PC-3 (cell line): ENCODE measurements at regions not wholly inside any gene's neighbourhood (a gene's known extent, or its start where the extent isn't known, plus 50 kb on each side); places are given as distances from the start of the nearest gene placed in this dataset.

Experiments
- ATAC-seq: fragments of 200-7000 bp; cut with Tn5 transposase; 2 replicates; pipeline ENCODE4 v1.9.1; 2020; ENCODE audit warnings: mild to moderate bottlenecking, moderate library complexity
- BruUV-seq: library from RNA; stranded (reverse); fragments of 400-500 nt; replicated peaks from 2 replicates; lab custom pipeline; 2021; lab: Mats Ljungman, UMichigan
- CTCF ChIA-PET: fragments of 300-600 bp; sonication (Branson Sonifier 250); formaldehyde crosslinking; loops from one replicate; lab custom pipeline; 2022; ENCODE audit warnings: antibody characterized with exemption; lab: Charles Lee
- POLR2A ChIA-PET: fragments of 300-600 bp; sonication (Branson Sonifier 250); formaldehyde crosslinking; loops from one replicate; lab custom pipeline; 2022; ENCODE audit warnings: antibody characterized with exemption; ENCODE audit not compliant: unreplicated experiment; lab: Charles Lee
- DNase-seq: peaks from one replicate; pipeline ENCODE4 v3.0.0-alpha.2; 2015
- H2AFZ ChIP-seq: fragments of 300-600 bp; sonication (generic); 2 replicates; pipeline ENCODE4 v1.6.0; 2016; ENCODE audit warnings: antibody characterized with exemption, low read length
- H3F3A ChIP-seq: fragments of 300-600 bp; sonication (generic); one replicate; pipeline ENCODE4 v1.6.0; 2017; ENCODE audit warnings: antibody characterized with exemption, low read length, control low read depth, mild to moderate bottlenecking; ENCODE audit not compliant: unreplicated experiment
- H3K27ac ChIP-seq: fragments of 300-600 bp; sonication (generic); 2 replicates; pipeline ENCODE4 v1.5.1; 2016; ENCODE audit warnings: mild to moderate bottlenecking, low read length
- H3K27me3 ChIP-seq: fragments of 300-600 bp; sonication (generic); 2 replicates; pipeline ENCODE4 v1.6.1; 2016; ENCODE audit warnings: low read length, mixed read lengths
- H3K36me3 ChIP-seq: fragments of 300-600 bp; sonication (generic); 2 replicates; pipeline ENCODE4 v1.6.1; 2016; ENCODE audit warnings: low read depth, mixed run types, low read length, mixed read lengths
- H3K4me1 ChIP-seq: fragments of 300-600 bp; sonication (generic); 2 replicates; pipeline ENCODE4 v1.5.1; 2016; ENCODE audit warnings: low read length; ENCODE audit not compliant: insufficient read depth
- H3K4me2 ChIP-seq: fragments of 300-600 bp; sonication (generic); 2 replicates; pipeline ENCODE4 v1.6.0; 2016; ENCODE audit warnings: low read length
- H3K4me3 ChIP-seq: fragments of 300-600 bp; sonication (generic); 2 replicates; pipeline ENCODE4 v1.5.1; 2016; ENCODE audit warnings: mild to moderate bottlenecking, low read length, mixed read lengths
- H3K79me2 ChIP-seq: fragments of 300-600 bp; sonication (generic); 2 replicates; pipeline ENCODE4 v1.6.1; 2017; ENCODE audit warnings: low read length, mixed read lengths
- H3K9ac ChIP-seq: fragments of 300-600 bp; sonication (generic); 2 replicates; pipeline ENCODE4 v1.6.0; 2016; ENCODE audit warnings: mild to moderate bottlenecking, low read length
- H3K9me2 ChIP-seq: fragments of 300-600 bp; sonication (generic); replicated peaks from 2 replicates; pipeline ENCODE4 v1.6.1; 2016; ENCODE audit warnings: mixed run types, low read length, mixed read lengths
- H3K9me3 ChIP-seq: fragments of 300-600 bp; sonication (generic); 2 replicates; pipeline ENCODE4 v1.6.1; 2016; ENCODE audit warnings: low read length, mixed read lengths
- H4K20me1 ChIP-seq: fragments of 300-600 bp; sonication (generic); 2 replicates; pipeline ENCODE4 v1.6.1; 2016; ENCODE audit warnings: low read length, mixed read lengths
- EZH2 ChIP-seq: fragments of 300-600 bp; sonication (generic); IDR thresholded peaks from one replicate; pipeline ENCODE4 v1.6.1; 2017; ENCODE audit warnings: antibody characterized with exemption, mild to moderate bottlenecking, low read length; ENCODE audit not compliant: unreplicated experiment
- EZH2phosphoT487 ChIP-seq: fragments of 300-600 bp; sonication (generic); IDR thresholded peaks from 2 replicates; pipeline ENCODE4 v1.6.1; 2018; ENCODE audit warnings: mild to moderate bottlenecking, antibody characterized with exemption, low read length, borderline replicate concordance
- intact Hi-C: fragments of 100-400 bp; cut with micrococcal nuclease; formaldehyde crosslinking; loops from 2 replicates; pipeline ENCODE4 v1.9.0; 2023
- TF ChIP-seq, protein P1 (sequence below): fragments of 300-600 bp; sonication (generic); conservative IDR thresholded peaks from 2 replicates; pipeline ENCODE4 v1.5.1; 2017; ENCODE audit warnings: antibody characterized with exemption, low read depth, mild to moderate bottlenecking, low read length

DNA sequence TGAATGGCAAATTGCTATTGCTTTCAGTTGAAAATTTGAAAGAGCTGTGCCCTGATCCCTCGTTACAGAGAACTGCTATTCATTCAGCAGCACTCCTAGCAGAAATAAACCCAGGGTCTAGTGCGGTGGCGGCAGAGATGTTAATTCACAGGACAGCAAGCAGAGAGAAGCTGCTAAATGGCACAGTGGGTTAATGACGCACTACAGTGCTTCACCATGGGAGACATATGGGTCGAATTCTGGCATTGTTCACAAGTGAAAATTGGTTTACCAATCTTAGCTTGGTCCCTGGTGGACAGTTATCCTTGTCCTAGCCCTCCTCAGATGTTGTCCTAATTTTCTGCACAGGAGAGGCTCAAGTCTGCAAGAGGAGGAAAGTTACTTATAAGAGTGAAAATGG lies 807.4 kb downstream of the TLE1 start:
- ChIA-PET CTCF (no interaction called here), POLR2A (no interaction called here)
- ATAC-seq (no peak), DNase-seq (no peak)
- Histone ChIP-seq H3K36me3 (no peaks in the 10 kb centered on the region), H4K20me1 (no peaks in the 10 kb centered on the region), H3K4me2 (no peak overlapping the region), H3F3A (no peaks in the 10 kb centered on the region), H3K79me2 (no peaks in the 10 kb centered on the region), H3K9ac (no peak overlapping the region), H3K4me3 (no peak overlapping the region), H3K4me1 (no peaks in the 10 kb centered on the region), H3K9me3 (no peaks in the 10 kb centered on the region), H2AFZ (no peak overlapping the region), H3K27me3 (no peaks in the 10 kb centered on the region), H3K9me2 (no peaks in the 10 kb centered on the region), H3K27ac (no peak overlapping the region)
- TF ChIP-seq EZH2phosphoT487 (no peak), EZH2 (no peak)
- TF ChIP-seq, protein P1, sequence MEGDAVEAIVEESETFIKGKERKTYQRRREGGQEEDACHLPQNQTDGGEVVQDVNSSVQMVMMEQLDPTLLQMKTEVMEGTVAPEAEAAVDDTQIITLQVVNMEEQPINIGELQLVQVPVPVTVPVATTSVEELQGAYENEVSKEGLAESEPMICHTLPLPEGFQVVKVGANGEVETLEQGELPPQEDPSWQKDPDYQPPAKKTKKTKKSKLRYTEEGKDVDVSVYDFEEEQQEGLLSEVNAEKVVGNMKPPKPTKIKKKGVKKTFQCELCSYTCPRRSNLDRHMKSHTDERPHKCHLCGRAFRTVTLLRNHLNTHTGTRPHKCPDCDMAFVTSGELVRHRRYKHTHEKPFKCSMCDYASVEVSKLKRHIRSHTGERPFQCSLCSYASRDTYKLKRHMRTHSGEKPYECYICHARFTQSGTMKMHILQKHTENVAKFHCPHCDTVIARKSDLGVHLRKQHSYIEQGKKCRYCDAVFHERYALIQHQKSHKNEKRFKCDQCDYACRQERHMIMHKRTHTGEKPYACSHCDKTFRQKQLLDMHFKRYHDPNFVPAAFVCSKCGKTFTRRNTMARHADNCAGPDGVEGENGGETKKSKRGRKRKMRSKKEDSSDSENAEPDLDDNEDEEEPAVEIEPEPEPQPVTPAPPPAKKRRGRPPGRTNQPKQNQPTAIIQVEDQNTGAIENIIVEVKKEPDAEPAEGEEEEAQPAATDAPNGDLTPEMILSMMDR: no peak
- intact Hi-C loops: no loop called here
- no TSS peak for BruUV-seq

DNA sequence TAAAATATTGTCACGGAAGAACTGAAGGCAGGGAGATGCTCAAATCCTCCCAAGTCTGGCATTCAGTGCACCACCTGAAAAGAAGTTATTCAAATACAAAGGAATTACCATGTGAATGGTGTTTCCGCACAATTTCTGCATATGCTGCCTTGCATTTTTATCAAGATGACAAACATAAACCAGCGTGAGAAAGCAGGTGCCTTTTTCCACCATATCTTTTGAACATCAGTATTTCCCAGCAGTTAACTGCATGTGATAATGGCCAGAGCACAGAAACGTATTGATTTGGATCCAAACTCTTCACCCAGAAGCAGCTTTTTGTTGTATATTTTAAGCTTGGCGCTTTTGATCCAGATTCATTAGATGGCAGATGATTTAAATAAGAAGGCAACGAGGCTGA lies 808.0 kb downstream of the TLE1 start:
- Histone ChIP-seq H4K20me1 (no peaks in the 10 kb centered on the region), H2AFZ (no peak overlapping the region), H3K9ac (no peak overlapping the region), H3K4me3 (no peak overlapping the region), H3K79me2 (no peaks in the 10 kb centered on the region), H3K36me3 (no peaks in the 10 kb centered on the region), H3K27ac (no peak overlapping the region), H3K27me3 (no peaks in the 10 kb centered on the region), H3K4me1 (no peaks in the 10 kb centered on the region), H3F3A (no peaks in the 10 kb centered on the region), H3K9me3 (no peaks in the 10 kb centered on the region), H3K9me2 (no peaks in the 10 kb centered on the region), H3K4me2 (no peak overlapping the region)
- BruUV-seq: no TSS peak
- TF ChIP-seq, protein P1: no peak
- TF ChIP-seq EZH2 (no peak), EZH2phosphoT487 (no peak)
- ChIA-PET POLR2A (no interaction called here), CTCF (no interaction called here)
- ATAC-seq (no peak), DNase-seq (no peak)
- intact Hi-C loops: no loop called here

DNA sequence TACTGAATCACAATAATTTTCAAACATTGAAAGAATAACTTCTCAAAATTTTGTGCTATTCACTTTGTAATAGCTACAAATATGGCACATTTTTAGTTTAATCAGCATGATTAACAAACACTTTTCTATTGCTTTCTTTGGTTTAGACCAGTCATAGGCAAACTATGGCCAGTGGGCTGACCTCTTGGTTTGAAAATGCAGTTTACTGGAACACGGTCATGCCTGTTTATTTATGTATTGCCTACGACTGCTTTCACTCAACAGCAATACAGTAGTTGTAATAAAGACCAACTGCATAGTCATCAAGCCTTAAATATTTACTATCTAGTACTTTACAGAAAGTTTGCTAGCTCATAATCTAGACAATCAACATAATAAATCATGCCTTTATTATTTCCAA lies 810.8 kb downstream of the TLE1 start:
- Histone ChIP-seq H3K9ac (no peak overlapping the region), H3K9me3 (no peaks in the 10 kb centered on the region), H3K4me2 (no peak overlapping the region), H3K27me3 (no peaks in the 10 kb centered on the region), H3K36me3 (no peaks in the 10 kb centered on the region), H4K20me1 (no peaks in the 10 kb centered on the region), H2AFZ (no peak overlapping the region), H3K9me2 (no peaks in the 10 kb centered on the region), H3K4me1 (peaks cover 14% of the 10 kb centered on the region), H3F3A (no peaks in the 10 kb centered on the region), H3K79me2 (no peaks in the 10 kb centered on the region), H3K27ac (no peak overlapping the region), H3K4me3 (no peak overlapping the region)
- ATAC-seq (no peak), DNase-seq (no peak)
- CTCF ChIA-PET: no interaction called here
- TF ChIP-seq EZH2: no peak
- TF ChIP-seq EZH2phosphoT487: no peak
- TF ChIP-seq, protein P1: no peak
- no TSS peak for BruUV-seq
- POLR2A ChIA-PET: no interaction called here
- intact Hi-C loops: no loop called here
